ENCODE measurements at regions not wholly inside any gene's neighbourhood (a gene's known extent, or its start where the extent isn't known, plus 50 kb on each side); places are given as distances from the start of the nearest gene placed in this dataset.

DNA sequence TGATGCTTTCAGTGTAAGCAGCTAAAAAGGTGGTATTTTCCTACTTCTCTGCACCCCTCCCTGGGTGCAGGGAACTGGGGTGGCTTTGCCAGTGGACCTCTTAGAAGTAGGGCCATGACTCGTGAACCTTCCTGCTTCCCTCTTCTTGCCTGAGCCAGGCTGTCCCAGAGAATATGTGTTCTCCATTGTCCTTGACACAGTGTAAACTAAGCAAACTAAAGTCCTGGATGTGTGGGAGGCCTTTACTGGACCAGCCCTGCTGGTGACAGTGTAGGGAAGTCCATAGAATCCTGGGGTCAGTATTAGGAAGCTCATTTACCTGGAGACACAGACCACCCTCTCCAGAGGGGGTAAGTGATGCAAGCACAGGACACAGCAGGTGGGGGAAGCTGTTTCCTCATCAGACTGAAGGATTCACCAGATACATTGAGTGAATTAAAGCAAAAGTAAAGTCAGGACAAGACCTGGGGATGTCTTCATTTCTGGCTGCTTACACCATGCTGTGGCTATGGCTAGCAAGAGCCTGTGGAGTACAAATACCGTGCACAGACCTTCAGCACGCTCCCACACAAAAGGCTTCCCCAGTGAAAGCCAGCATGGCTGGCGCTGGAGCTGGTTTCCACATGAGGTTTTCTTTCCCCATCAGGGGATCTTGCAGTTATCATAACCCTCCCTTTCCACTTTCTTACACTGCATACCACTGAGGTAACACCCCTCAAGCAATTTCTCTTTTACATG, 64.8 kb upstream of the LPP start:
- H3K4me3 ChIP-seq (ENCODE audit: low read length), result no peak overlapping the region
- TF ChIP-seq, protein P1, sequence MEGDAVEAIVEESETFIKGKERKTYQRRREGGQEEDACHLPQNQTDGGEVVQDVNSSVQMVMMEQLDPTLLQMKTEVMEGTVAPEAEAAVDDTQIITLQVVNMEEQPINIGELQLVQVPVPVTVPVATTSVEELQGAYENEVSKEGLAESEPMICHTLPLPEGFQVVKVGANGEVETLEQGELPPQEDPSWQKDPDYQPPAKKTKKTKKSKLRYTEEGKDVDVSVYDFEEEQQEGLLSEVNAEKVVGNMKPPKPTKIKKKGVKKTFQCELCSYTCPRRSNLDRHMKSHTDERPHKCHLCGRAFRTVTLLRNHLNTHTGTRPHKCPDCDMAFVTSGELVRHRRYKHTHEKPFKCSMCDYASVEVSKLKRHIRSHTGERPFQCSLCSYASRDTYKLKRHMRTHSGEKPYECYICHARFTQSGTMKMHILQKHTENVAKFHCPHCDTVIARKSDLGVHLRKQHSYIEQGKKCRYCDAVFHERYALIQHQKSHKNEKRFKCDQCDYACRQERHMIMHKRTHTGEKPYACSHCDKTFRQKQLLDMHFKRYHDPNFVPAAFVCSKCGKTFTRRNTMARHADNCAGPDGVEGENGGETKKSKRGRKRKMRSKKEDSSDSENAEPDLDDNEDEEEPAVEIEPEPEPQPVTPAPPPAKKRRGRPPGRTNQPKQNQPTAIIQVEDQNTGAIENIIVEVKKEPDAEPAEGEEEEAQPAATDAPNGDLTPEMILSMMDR (IDR thresholded peaks at IDR 0.05; ENCODE audit: insufficient read depth, low read depth, low read length, missing control alignments), result no peak
- peak; percentile 38 for DNase-seq (ENCODE audit: low read depth)

DNA sequence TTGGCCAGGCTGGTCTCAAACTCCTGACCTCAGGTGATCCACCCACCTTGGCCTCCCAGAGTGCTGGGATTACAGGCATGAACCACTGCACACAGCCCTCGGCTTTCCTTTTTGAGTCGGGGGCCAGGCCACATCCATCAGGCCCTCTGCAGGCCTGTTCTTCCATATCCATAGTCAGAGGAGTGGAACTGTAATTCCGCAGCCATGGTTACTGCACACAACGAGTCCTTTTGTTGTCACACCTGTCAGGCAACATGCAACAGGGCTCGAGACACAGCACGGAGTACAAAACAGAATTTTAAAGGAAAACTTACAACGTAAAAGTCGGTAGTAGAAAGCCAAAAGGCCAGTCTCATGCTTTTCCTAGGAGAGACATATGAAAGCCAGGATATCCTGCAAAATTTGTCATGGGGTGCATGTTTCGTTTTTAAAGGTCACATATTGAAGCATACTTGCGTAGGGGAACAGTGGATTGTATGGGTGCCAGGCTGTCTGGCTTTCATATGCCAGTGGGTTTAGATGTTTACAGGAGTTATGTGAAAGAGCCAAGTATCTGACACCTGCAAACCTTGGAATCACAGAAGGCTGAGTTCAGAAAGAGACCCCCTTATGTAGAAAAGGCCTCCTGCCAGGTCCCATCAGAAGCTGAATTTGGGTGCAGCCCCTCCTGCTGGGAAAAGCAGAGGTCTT, 63.2 kb upstream of the LPP start:
- DNase-seq (ENCODE audit: low read depth), result no peak
- TF ChIP-seq, protein P1 (IDR thresholded peaks at IDR 0.05; ENCODE audit: insufficient read depth, low read depth, low read length, missing control alignments), result no peak

DNA sequence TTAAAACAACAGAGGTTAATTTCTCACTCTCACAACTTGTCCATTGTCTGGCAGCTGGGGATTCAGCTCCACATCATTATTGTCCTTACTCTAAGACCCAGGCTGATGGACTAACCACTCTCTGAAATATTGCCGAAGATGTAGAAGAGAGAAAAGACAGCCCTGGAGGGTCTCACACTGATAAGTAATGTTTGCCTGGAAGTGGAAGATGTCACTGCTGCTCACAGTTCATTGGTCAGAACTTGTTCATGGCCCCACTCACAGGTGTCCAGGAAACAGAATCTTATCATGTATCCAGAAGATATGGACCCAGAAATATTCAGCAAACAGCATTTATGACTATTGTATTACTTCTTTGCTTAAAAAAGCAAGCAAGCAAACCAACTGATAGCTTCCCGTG, 62.2 kb upstream of the LPP start:
- H3K4me3 ChIP-seq (ENCODE audit: low read length), result no peak overlapping the region
- DNase-seq (ENCODE audit: low read depth), result no peak
- TF ChIP-seq, protein P1 (IDR thresholded peaks at IDR 0.05; ENCODE audit: insufficient read depth, low read depth, low read length, missing control alignments), result no peak

More for the DNA sequence above, 63.2 kb upstream of the LPP start:
- no peak overlapping the region for H3K4me3 ChIP-seq (ENCODE audit: low read length)

DNA sequence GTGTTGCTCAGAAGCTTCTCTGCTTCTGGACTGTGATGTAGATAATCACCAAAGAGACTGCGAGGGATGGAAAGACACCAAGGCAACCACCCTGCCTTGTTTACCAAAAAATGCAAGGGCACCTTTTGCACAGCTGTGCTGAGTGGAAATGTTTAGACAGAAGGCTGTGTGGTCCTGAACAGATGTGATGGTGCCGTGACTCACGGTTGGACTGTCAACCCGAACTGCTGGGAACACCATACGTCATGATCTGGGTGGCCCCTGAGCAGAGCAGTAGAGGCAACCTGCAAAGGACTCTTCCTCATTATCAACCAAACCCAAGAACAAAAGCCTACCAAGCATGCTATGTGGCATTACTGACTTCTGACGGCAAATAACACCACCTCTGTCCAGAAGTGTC, 61.3 kb upstream of the LPP start:
- H3K4me3 ChIP-seq (ENCODE audit: low read length), result no peak overlapping the region
- no peak for DNase-seq (ENCODE audit: low read depth)
- TF ChIP-seq, protein P1 (IDR thresholded peaks at IDR 0.05; ENCODE audit: insufficient read depth, low read depth, low read length, missing control alignments), result no peak

DNA sequence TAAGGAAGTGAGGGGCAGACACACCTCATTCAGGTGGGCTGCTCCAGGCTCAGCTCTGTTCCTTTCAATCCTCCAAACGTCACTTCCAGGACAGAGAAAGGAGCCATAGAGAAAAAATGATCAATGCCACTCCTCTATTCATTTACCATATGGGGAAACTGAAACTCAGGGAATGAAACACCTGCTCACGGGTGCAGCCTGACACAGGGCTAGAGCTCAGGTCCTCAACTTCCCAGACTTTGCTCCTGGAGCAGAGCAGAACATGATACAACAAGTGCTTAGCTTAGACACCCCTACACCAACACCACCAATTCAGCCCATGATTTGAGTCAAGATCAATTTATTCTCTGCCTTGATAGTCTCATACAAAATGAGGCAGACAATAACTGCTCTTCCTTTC, 58.5 kb upstream of the LPP start:
- TF ChIP-seq, protein P1 (IDR thresholded peaks at IDR 0.05; ENCODE audit: insufficient read depth, low read depth, low read length, missing control alignments), result no peak
- no peak for DNase-seq (ENCODE audit: low read depth)
- no peak overlapping the region for H3K4me3 ChIP-seq (ENCODE audit: low read length)

DNA sequence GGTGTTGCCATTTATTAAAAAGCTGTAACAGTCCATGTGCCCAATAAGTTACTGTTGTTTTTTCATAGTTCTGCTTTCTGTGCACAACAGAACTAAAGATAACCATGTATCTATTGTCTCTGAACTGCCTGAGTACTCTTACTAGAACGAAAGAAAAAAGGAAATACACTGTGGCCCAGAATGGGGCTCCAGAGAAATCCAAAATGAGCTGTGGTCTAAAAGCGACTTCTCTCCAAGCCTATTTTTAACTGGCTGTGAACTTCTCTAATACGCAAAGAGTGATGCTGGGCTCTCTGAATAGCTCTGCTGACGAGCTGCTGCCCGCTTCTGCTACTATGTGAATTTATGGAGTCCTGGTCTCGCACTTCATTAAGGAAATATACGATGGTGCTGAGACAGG, 56.2 kb upstream of the LPP start:
- no peak for DNase-seq (ENCODE audit: low read depth)
- TF ChIP-seq, protein P1 (IDR thresholded peaks at IDR 0.05; ENCODE audit: insufficient read depth, low read depth, low read length, missing control alignments), result no peak
- H3K4me3 ChIP-seq (ENCODE audit: low read length), result no peak overlapping the region
